Prostate gland (tissue), 2 donors: ENCODE measurements at regions not wholly inside any gene's neighbourhood (a gene's known extent, or its start where the extent isn't known, plus 50 kb on each side); places are given as distances from the start of the nearest gene placed in this dataset.

Experiments
- CTCF ChIP-seq, 4 experiments: fragments of 200-600 bp in 2 of 4; fragments of 450-650 bp in 2 of 4; sonication (generic) in 2 of 4; IDR thresholded peaks; 1 replicate in 3 of 4; 2 replicates in 1 of 4; pipeline ENCODE4 v1.5.1; 2016 to 2019; ENCODE audit warnings: antibody characterized with exemption in 4 of 4, mild to moderate bottlenecking in 2 of 4, moderate library complexity in 2 of 4
- POLR2A ChIP-seq: fragments of 450-650 bp; IDR thresholded peaks from one replicate; pipeline ENCODE4 v1.6.1; 2016; ENCODE audit warnings: antibody characterized with exemption, mild to moderate bottlenecking

DNA sequence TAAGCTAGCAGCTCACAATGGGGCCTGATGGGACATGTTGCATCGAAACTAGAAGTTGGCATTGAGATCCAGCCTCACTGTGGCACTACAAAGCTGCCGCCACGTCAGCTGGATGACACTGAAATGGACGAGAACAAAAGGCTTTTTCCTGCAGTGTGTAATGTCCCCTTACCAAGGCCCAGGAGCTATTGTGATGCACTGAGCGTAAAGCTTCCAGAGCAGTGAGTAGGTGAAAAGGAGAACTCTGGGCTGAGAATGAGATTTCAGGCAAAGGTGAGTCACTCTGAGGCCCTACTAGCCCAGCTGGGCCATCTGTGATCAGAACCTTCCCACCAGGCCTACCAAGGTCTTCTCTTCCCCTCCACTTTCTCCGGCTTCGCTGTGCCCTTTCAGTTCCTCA, 528.1 kb upstream of the KLF4 start:
- no peak for TF ChIP-seq POLR2A
- TF ChIP-seq CTCF (IDR thresholded peaks at IDR 0.05): no peak
